ENCODE measurements at regions not wholly inside any gene's neighbourhood (a gene's known extent, or its start where the extent isn't known, plus 50 kb on each side); places are given as distances from the start of the nearest gene placed in this dataset.

GRCh38 chr5:51227963-51228470, 155.2 kb upstream of the ISL1 start (continued):
- TF ChIP-seq CHD7 (IDR thresholded peaks at IDR 0.05; ENCODE audit: insufficient replicate concordance, low read length) = no peak
- no peak for TF ChIP-seq SIN3A (conservative IDR thresholded peaks at IDR 0.05 in 1 of 2, IDR thresholded peaks at IDR 0.05 in 1 of 2; ENCODE audit: low read depth in 1 of 2, low read length in 2 of 2)
- no peak for TF ChIP-seq POU5F1 (IDR thresholded peaks at IDR 0.05; ENCODE audit: low read depth, low read length)

Measured in H1 (cell line).